ENCODE measurements at regions not wholly inside any gene's neighbourhood (a gene's known extent, or its start where the extent isn't known, plus 50 kb on each side); places are given as distances from the start of the nearest gene placed in this dataset.

- TF ChIP-seq POLR2A (IDR thresholded peaks at IDR 0.05) = no peak
- TF ChIP-seq CTCF (IDR thresholded peaks at IDR 0.05 in 4 of 5, conservative IDR thresholded peaks at IDR 0.05 in 1 of 5) = no peak
Observed at GRCh38 chr2:22694300-22694699, 690.7 kb upstream of the KLHL29 start.

All from gastrocnemius medialis (tissue), 4 donors.